ENCODE measurements at regions not wholly inside any gene's neighbourhood (a gene's known extent, or its start where the extent isn't known, plus 50 kb on each side); places are given as distances from the start of the nearest gene placed in this dataset.

- H3K27ac Mint-ChIP-seq: no peak overlapping the region
- no peaks in the 10 kb centered on the region for H3K9me3 Mint-ChIP-seq
- H3K4me3 Mint-ChIP-seq: no peak overlapping the region
- H3K9ac ChIP-seq (ENCODE audit: extremely low read depth, low read length, poor library complexity, severe bottlenecking): no peak overlapping the region
- H3K36me3 Mint-ChIP-seq (ENCODE audit: low read depth): no peaks in the 10 kb centered on the region
- 82 to 94% methylated on average over 2 to 7 of the region's 7 CpGs for WGBS, 2 experiments (ENCODE audit: insufficient coverage in 1 of 2, insufficient read length in 1 of 2)
- no peak for TF ChIP-seq CTCF (conservative IDR thresholded peaks at IDR 0.05)
- no peak for DNase-seq
- H3K4me3 ChIP-seq (ENCODE audit: low read length): no peak overlapping the region
- H3K27ac ChIP-seq (ENCODE audit: low read depth, low read length): no peak overlapping the region
- H3K4me1 ChIP-seq (ENCODE audit: control insufficient read depth, insufficient read depth, low read length): peaks cover 19% of the 10 kb centered on the region
- no peaks in the 10 kb centered on the region for H3K36me3 ChIP-seq (ENCODE audit: control insufficient read depth, insufficient read depth, low read length)
- H3K4me1 Mint-ChIP-seq: peaks cover 38% of the 10 kb centered on the region
- no peaks in the 10 kb centered on the region for H3K27me3 ChIP-seq (ENCODE audit: control insufficient read depth, insufficient read depth, low read length, poor library complexity, severe bottlenecking)
- no peaks in the 10 kb centered on the region for H3K9me3 ChIP-seq (ENCODE audit: control insufficient read depth, low read length)
- peaks cover 22% of the 10 kb centered on the region for H3K27me3 Mint-ChIP-seq (ENCODE audit: insufficient read depth)
These were observed 101.7 kb upstream of the TLE1 start for GRCh38 chr9:81791076-81791475.

DNA sequence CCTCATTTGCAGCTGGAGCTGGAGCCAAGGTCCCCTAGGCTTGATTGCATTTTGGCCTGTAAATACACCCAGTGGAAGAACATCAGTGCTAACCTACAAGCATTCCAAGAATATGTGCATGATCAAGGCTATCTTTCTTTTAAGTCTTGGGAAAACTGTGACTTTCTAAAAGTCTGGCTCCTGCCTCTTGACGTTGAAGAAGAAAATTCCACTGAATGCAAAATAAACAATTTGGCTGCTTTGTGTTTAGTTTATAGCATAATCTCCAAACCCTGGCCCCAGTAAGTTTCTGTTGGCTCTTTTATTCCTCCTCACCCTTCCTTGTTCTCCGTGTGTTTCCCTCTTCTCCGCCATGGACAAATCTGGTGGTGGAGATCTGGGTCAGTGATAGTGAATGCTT lies 109.3 kb upstream of the TLE1 start:
- no peak overlapping the region for H3K27ac Mint-ChIP-seq
- H3K4me1 Mint-ChIP-seq: peaks cover 20% of the 10 kb centered on the region
- no peaks in the 10 kb centered on the region for H3K27me3 ChIP-seq (ENCODE audit: control insufficient read depth, insufficient read depth, low read length, poor library complexity, severe bottlenecking)
- no peak overlapping the region for H3K4me3 ChIP-seq (ENCODE audit: low read length)
- TF ChIP-seq CTCF (conservative IDR thresholded peaks at IDR 0.05): no peak
- no peak overlapping the region for H3K9ac ChIP-seq (ENCODE audit: extremely low read depth, low read length, poor library complexity, severe bottlenecking)
- peaks cover 15% of the 10 kb centered on the region for H3K27me3 Mint-ChIP-seq (ENCODE audit: insufficient read depth)
- 60 to 95% methylated on average over 1 to 3 of the region's 3 CpGs for WGBS, 2 experiments (ENCODE audit: insufficient coverage in 1 of 2, insufficient read length in 1 of 2)
- no peak overlapping the region for H3K27ac ChIP-seq (ENCODE audit: low read depth, low read length)
- H3K4me1 ChIP-seq (ENCODE audit: control insufficient read depth, insufficient read depth, low read length): no peaks in the 10 kb centered on the region
- no peak overlapping the region for H3K4me3 Mint-ChIP-seq
- no peak for DNase-seq
- no peaks in the 10 kb centered on the region for H3K36me3 Mint-ChIP-seq (ENCODE audit: low read depth)
- H3K9me3 Mint-ChIP-seq: no peaks in the 10 kb centered on the region
- H3K9me3 ChIP-seq (ENCODE audit: control insufficient read depth, low read length): no peaks in the 10 kb centered on the region
- no peaks in the 10 kb centered on the region for H3K36me3 ChIP-seq (ENCODE audit: control insufficient read depth, insufficient read depth, low read length)

DNA sequence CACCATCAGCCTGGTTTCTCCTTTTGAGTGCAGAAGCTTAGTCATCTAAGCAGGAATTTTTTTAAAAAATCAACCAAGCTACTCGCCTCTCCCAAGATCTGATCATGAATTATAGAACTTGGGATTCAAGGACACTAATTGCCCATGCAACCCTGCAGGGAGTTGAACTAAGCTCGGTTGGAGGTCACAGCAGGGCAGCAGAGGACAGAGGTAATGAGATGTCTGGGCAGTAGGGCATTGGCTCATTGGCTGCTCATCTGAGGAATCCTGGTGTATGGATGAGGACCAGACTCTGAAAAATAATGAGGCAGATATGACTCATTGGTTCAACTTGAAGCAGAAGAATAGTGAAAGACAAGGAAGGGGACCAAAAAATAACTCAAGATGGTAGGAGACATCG lies 111.8 kb upstream of the TLE1 start:
- Histone ChIP-seq H3K27ac (ENCODE audit: low read depth, low read length) (no peak overlapping the region), H3K36me3 (ENCODE audit: control insufficient read depth, insufficient read depth, low read length) (no peaks in the 10 kb centered on the region), H3K9ac (ENCODE audit: extremely low read depth, low read length, poor library complexity, severe bottlenecking) (no peak overlapping the region), H3K27me3 (ENCODE audit: control insufficient read depth, insufficient read depth, low read length, poor library complexity, severe bottlenecking) (no peaks in the 10 kb centered on the region), H3K4me3 (ENCODE audit: low read length) (no peak overlapping the region), H3K4me1 (ENCODE audit: control insufficient read depth, insufficient read depth, low read length) (no peaks in the 10 kb centered on the region), H3K9me3 (ENCODE audit: control insufficient read depth, low read length) (no peaks in the 10 kb centered on the region)
- no peaks in the 10 kb centered on the region for H3K36me3 Mint-ChIP-seq (ENCODE audit: low read depth)
- no peak overlapping the region for H3K4me3 Mint-ChIP-seq
- H3K9me3 Mint-ChIP-seq: no peaks in the 10 kb centered on the region
- no peaks in the 10 kb centered on the region for H3K27me3 Mint-ChIP-seq (ENCODE audit: insufficient read depth)
- H3K4me1 Mint-ChIP-seq: peaks cover 15% of the 10 kb centered on the region
- TF ChIP-seq CTCF (conservative IDR thresholded peaks at IDR 0.05): no peak
- WGBS, 2 experiments (ENCODE audit: insufficient coverage in 1 of 2, insufficient read length in 1 of 2): 55 to 75% methylated on average over 2 to 3 of the region's 3 CpGs
- no peak for DNase-seq
- H3K27ac Mint-ChIP-seq: no peak overlapping the region
